ENCODE measurements at regions not wholly inside any gene's neighbourhood (a gene's known extent, or its start where the extent isn't known, plus 50 kb on each side); places are given as distances from the start of the nearest gene placed in this dataset.
A peak's percentile ranks its signal among the peaks of the same experiment; 100 is the strongest.
"Not testable (repeated sequence)": the region's sequence is repeated elsewhere in the genome, so short reads cannot be mapped to it uniquely, and the experiment has no call there.

- no peak for DNase-seq (ENCODE audit: low read depth)
These were observed 905.4 kb downstream of the SLC16A7 start for GRCh38 chr12:60501124-60501729.

- no peak for DNase-seq (ENCODE audit: low read depth)
These were observed 927.0 kb downstream of the SLC16A7 start for GRCh38 chr12:60522684-60523400.

DNA sequence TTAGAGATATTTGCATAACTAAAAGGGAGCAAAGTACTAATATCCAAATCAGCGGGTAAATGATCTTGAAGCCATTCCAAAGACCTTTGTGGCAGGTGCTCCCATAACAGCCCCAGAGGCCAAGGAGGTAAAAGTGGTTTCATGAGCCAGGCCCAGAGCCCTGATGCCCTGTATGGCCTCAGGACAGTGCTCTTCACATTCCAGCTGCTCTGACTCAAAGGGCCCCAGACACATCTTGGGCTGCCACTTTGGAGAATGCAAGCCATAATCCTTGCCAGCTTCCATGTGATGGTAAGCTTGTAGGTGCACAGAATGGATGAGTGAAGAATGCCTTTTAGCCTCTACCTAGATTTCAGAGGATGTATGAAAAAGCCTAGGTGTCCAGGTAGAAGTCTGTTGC is 933.4 kb downstream of the SLC16A7 start:
- DNase-seq (ENCODE audit: low read depth) = no peak

DNA sequence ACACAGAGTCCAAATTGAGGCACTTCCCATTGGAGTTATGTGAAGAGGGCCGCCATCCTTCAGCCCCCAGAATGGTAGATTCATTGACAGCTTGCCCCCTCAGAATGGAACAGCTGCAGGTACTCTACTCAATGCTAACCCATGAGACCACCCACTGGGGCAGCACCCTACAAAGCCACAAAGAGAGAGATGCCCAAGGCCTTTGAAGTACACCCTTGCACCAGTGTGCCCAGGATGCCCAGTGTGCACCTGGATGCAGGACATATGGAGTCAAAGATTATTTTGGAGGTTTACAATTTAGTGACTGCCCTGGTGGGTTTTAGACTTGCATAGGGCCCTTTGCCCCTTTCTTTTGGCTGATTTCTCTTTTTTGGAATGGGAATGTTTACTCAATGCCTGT is 933.9 kb downstream of the SLC16A7 start:
- no peak for DNase-seq (ENCODE audit: low read depth)

- DNase-seq (ENCODE audit: low read depth) = peak; percentile 4
These were observed 939.5 kb downstream of the SLC16A7 start for GRCh38 chr12:60535363-60535762.

DNA sequence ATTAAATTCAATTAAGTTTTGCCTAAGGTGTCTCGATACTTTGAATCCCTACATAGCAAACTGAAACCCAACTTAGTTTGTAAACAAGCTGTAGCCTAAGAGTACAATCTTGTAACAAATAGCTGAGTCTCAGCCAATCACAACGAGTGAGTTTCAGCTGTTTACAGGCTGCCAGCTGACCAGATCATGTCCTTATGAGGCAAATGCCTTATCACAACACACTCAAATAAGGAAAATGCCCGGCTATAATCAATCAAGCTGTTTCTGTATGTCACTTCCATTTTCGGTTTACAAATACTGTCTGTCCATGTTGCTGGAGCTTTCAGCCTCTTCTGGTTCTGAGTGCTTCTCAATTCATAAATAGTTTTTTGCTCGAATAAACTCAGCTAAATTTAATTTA is 943.8 kb downstream of the SLC16A7 start:
- DNase-seq (ENCODE audit: low read depth) = peak; percentile 3

DNA sequence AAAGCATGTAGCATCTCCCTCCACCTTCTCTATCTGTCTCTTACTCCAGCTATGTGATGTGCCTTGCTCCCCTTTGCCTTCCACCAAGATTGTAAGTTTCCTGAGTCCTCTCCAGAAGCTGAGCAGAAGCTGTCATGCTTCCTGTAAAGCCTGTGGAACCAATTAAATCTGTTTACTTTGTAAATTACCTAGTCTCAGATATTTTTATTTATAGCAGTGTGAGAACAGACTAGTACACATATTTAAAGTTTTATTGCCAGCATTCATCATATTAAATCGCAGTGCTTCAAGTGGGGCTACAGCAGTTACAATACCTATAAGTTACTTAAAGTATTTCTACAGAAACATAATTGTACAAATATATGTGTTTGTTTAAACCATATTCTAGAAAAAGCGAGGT is 973.1 kb downstream of the SLC16A7 start:
- no peak for DNase-seq (ENCODE audit: low read depth)

DNA sequence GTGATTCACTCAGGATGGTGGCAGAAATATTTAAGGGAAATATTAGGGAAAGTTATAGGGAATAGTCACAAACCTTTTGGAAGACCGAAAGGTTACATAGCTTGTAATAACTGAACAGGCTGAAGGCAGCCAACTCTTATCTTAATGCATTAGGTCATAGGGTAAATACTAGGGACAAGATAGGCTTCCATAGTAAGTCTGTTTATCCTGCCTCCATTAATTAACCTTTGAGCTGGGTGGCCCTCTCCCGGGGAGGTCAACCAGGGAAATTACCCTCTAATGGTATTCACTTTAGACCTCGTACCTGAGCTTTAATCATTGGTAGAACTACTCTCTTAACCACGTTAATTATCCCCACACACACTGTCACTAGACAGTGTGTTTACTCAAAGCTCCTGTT is 981.8 kb downstream of the SLC16A7 start:
- no peak for DNase-seq (ENCODE audit: low read depth)

GRCh38 chr12:60587664-60588063 is 991.8 kb downstream of the SLC16A7 start:
- DNase-seq (ENCODE audit: low read depth) = not testable (repeated sequence)

DNA sequence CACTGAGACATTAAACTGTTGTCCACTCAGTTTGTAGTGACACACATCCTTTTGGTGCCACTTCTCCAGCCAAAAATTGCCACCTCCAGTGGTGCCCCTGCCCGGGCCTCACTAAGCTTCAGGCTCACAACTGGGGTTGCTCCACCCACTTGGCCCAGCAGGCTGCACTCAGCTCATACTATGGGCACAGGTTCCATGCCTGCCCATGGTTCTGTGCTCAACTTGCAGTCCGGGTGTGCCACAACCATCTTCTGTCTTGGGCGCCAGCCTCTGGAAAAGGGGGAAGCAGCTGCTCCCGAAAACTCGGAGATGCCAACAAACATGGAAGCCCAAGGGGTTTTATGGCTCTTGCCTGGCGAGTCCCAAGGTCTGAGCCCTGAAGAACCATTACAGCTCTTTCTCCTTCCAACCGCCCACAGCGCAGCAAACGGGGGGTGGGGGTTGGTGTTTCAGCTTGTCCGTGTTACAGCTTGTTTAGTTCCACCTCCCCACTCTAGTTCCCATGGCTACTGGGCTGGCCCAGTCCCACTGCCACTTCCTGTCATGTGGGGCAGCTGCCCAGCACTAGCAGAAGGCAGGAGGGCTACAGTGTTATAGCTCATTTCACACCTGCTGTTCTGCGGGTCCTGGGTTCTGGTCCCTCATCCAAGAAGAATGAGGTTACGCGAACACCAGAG is 998.3 kb downstream of the SLC16A7 start:
- DNase-seq (ENCODE audit: low read depth) = no peak

DNA sequence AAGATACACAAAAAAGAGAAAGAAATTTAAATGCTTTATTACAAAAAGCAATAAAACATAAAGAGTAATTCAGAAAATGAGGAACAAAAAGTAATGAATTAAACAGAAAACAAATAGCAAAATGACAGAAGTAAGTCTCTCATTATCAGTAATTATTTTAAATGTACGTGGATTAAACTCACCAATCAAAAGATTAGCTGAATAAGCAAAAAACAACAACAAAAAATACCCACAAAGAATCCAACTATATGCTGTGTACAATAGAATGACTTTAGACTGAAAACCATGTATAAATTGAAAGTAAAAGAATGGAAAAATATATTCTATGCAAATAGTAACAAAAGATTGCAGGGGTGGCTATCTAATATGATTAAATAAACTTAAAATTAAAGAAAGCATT is 1006.8 kb downstream of the SLC16A7 start:
- no peak for DNase-seq (ENCODE audit: low read depth)

DNA sequence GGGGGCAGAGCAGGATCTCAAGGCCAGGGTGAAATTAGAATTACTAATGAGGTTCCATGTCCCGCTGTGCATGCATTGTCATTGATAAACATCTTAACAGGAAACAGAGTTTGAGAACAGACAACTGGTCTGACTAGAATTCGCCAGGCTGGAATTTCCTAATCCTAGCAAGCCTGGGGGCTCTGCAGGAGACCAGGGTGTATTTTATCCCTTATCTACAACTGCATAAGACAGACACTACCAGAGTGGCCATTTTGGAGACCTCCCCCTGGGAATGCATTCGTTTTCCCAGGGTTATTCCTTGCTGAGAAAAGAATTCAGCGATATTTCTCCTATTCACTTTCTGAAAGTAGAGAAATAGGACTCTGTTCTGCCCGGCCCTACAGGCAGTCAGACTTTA is 1007.6 kb downstream of the SLC16A7 start:
- not testable (repeated sequence) for DNase-seq (ENCODE audit: low read depth)

GRCh38 chr12:60616400-60616799 is 1020.6 kb downstream of the SLC16A7 start:
- no peak for DNase-seq (ENCODE audit: low read depth)

GRCh38 chr12:60630796-60631195 is 1035.0 kb downstream of the SLC16A7 start:
- DNase-seq (ENCODE audit: low read depth) = no peak

GRCh38 chr12:60644076-60644475 is 1048.2 kb downstream of the SLC16A7 start:
- DNase-seq (ENCODE audit: low read depth) = no peak

DNA sequence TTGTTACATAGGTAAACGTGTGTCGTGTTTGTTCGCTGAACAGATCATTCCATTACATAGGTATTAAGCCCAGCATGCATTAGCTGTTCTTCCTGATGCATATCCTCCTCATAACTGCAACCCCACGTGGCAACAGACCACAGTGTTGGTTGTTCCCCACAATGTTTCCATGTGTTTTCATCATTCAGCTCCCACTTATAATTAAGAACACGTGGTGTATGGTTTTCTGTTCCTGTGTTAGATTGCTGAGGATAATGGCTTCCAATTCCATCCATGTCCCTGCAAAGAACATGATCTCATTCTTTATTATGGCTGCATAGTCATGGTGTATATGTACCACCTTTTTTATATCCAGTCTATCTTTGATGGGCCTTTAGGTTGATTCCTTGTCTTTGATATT is 1071.1 kb downstream of the SLC16A7 start:
- no peak for DNase-seq (ENCODE audit: low read depth)

DNA sequence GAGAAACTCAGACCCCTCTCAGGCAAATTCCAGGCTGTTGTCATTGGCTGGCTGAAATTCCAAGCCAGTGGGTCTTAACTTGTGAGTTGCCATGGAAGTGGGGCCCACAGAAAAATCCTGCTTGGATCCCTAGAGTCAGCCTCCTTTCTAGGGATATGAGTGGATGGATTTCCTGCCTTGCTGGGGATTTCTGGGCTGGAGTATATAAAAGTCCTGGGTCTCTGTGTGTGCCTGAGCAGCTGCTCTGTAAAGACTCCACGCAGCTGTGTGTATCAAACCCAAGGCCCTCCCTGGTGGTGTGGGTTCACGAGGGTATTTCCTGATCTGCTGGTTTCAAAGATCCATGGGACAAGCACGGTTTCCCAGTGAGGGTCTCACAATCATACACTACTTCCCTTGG is 1077.1 kb downstream of the SLC16A7 start:
- DNase-seq (ENCODE audit: low read depth) = no peak

DNA sequence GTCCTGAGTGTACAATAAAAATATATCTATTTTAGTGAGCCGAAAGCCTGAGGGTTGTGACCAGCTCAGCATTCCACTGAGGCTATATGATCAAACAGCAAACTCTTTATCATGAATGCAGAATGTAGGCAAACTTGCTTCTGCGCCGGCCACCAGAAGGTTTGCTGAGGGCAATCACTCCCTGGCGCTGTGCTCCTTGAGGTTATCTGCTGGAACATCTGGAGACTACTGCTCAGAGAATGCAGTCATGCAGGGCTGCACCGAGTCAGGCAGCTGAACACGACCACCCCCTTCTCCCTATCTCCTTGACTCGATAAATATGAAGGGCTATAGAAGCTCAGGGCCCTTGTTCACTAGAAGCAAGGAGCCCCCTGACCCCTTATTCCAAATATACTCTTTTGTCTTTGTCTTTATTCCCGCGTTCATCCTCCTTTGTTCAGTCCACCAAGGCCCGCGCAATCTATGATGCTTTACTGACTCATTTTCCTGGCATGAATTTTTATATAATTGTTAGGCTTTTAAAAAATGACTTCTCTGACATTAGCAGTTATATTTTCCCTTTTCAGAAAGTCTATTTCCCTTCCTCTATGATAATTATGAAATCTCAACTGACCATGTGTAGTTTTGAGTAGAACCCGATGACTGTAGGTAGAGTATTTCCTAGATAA is 1089.3 kb downstream of the SLC16A7 start:
- no peak for DNase-seq (ENCODE audit: low read depth)

DNA sequence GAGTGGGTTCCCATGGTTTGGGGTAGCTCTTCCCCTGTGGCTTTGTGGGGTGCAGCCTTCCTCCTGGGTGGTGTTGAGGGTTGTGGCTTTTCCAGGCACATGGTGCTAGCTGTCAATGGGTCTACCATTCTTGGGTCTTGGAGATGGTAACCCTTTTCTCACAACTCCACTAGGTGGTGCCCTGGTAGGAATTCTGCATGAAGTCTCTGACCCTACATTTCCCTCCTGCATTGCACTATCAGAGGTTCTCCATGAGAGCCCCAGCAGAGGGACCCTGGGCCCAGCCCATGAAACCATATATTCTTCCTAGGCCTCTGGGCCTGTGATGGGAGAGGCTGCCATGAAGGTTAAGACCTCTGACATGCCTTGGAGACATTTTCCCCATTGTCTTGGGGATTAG is 1093.3 kb downstream of the SLC16A7 start:
- no peak for DNase-seq (ENCODE audit: low read depth)

DNA sequence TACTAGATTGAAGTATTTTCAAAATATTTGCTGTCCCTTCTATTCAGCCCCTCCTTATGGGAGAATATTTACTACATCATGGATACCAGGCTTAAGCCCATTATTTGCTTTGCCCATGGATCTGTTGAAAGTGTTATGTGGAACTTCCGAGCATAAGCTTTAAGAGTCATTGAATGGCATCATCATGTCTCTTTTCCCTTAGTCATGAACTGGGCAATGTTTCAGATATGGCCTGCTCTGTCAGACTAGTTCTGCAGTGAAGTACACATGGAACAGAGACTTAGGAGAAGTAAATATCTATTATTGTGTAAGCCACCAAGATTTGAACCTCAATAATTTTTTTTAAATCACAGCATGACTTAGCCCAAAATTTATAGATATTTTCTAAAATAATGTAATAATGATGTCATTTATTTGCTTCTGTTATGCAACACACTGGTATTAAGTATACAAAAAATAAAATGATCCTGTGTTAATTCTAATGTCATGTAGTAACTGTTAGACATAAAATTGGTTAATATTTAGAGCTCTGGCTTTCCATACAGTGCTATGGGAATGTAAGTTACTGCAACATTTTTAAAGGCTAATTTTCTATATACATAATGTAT is 1097.3 kb downstream of the SLC16A7 start:
- DNase-seq (ENCODE audit: low read depth) = no peak

DNA sequence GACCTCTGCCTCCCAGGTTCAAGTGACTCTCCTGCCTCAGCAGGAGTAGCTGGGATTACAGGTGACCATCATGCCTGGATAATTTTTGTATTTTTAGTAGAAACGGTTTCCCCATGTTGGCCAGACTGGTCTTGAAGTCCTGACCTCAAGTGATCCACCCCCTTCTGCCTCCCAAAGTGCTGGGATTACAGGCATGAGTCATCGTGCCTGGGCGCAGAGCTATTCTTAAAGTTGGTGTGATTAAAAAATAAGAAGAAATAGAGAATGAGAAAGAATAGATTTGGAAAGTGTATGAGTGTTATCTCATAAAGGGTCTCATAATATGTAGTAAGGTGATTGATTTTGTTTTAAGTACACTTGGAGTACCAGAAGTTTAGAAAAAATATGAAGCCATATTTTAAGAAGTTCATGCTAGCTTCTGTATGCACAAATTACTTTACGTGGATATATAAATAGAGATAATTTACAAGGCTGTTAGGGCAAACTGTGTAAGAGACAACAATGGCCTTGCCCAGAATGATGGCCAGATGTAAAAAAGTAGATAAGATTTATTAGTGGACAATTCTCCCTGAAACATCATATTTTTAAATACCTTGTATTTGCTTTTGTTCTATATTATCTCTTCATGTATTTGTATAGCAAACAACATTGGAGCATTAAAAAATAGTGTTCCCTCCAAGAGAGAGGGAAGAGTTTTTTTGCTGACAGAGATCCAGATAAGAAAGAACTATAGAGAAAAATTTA is 1108.5 kb downstream of the SLC16A7 start:
- no peak for DNase-seq (ENCODE audit: low read depth)

DNA sequence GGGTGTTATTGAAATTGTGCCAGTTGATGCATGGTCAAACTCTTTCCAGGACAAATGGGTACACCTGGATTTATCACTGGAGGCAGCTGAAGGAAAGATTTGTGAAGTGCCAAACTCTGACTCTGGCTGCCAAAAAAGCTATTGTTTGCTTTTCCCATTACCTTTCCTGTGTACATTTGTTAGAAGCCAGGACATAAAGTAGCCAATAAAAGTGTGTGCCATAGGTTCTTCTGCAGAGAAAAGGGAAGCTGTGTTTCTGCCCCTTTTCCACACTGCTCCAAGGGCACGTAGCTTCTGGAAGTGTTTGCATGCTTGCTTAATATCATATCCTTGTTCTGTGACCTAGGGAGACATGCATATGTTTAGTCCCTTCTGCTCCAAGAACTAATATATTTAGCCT is 1114.4 kb downstream of the SLC16A7 start:
- DNase-seq (ENCODE audit: low read depth) = no peak
